PC-3 (cell line): ENCODE measurements at regions not wholly inside any gene's neighbourhood (a gene's known extent, or its start where the extent isn't known, plus 50 kb on each side); places are given as distances from the start of the nearest gene placed in this dataset.

Experiments
- ATAC-seq: fragments of 200-7000 bp; cut with Tn5 transposase; 2 replicates; pipeline ENCODE4 v1.9.1; 2020; ENCODE audit warnings: mild to moderate bottlenecking, moderate library complexity
- BruUV-seq: library from RNA; stranded (reverse); fragments of 400-500 nt; replicated peaks from 2 replicates; lab custom pipeline; 2021; lab: Mats Ljungman, UMichigan
- CTCF ChIA-PET: fragments of 300-600 bp; sonication (Branson Sonifier 250); formaldehyde crosslinking; loops from one replicate; lab custom pipeline; 2022; ENCODE audit warnings: antibody characterized with exemption; lab: Charles Lee
- POLR2A ChIA-PET: fragments of 300-600 bp; sonication (Branson Sonifier 250); formaldehyde crosslinking; loops from one replicate; lab custom pipeline; 2022; ENCODE audit warnings: antibody characterized with exemption; ENCODE audit not compliant: unreplicated experiment; lab: Charles Lee
- DNase-seq: peaks from one replicate; pipeline ENCODE4 v3.0.0-alpha.2; 2015
- H2AFZ ChIP-seq: fragments of 300-600 bp; sonication (generic); 2 replicates; pipeline ENCODE4 v1.6.0; 2016; ENCODE audit warnings: antibody characterized with exemption, low read length
- H3F3A ChIP-seq: fragments of 300-600 bp; sonication (generic); one replicate; pipeline ENCODE4 v1.6.0; 2017; ENCODE audit warnings: antibody characterized with exemption, low read length, control low read depth, mild to moderate bottlenecking; ENCODE audit not compliant: unreplicated experiment
- H3K27ac ChIP-seq: fragments of 300-600 bp; sonication (generic); 2 replicates; pipeline ENCODE4 v1.5.1; 2016; ENCODE audit warnings: mild to moderate bottlenecking, low read length
- H3K27me3 ChIP-seq: fragments of 300-600 bp; sonication (generic); 2 replicates; pipeline ENCODE4 v1.6.1; 2016; ENCODE audit warnings: low read length, mixed read lengths
- H3K36me3 ChIP-seq: fragments of 300-600 bp; sonication (generic); 2 replicates; pipeline ENCODE4 v1.6.1; 2016; ENCODE audit warnings: low read depth, mixed run types, low read length, mixed read lengths
- H3K4me1 ChIP-seq: fragments of 300-600 bp; sonication (generic); 2 replicates; pipeline ENCODE4 v1.5.1; 2016; ENCODE audit warnings: low read length; ENCODE audit not compliant: insufficient read depth
- H3K4me2 ChIP-seq: fragments of 300-600 bp; sonication (generic); 2 replicates; pipeline ENCODE4 v1.6.0; 2016; ENCODE audit warnings: low read length
- H3K4me3 ChIP-seq: fragments of 300-600 bp; sonication (generic); 2 replicates; pipeline ENCODE4 v1.5.1; 2016; ENCODE audit warnings: mild to moderate bottlenecking, low read length, mixed read lengths
- H3K79me2 ChIP-seq: fragments of 300-600 bp; sonication (generic); 2 replicates; pipeline ENCODE4 v1.6.1; 2017; ENCODE audit warnings: low read length, mixed read lengths
- H3K9ac ChIP-seq: fragments of 300-600 bp; sonication (generic); 2 replicates; pipeline ENCODE4 v1.6.0; 2016; ENCODE audit warnings: mild to moderate bottlenecking, low read length
- H3K9me2 ChIP-seq: fragments of 300-600 bp; sonication (generic); replicated peaks from 2 replicates; pipeline ENCODE4 v1.6.1; 2016; ENCODE audit warnings: mixed run types, low read length, mixed read lengths
- H3K9me3 ChIP-seq: fragments of 300-600 bp; sonication (generic); 2 replicates; pipeline ENCODE4 v1.6.1; 2016; ENCODE audit warnings: low read length, mixed read lengths
- H4K20me1 ChIP-seq: fragments of 300-600 bp; sonication (generic); 2 replicates; pipeline ENCODE4 v1.6.1; 2016; ENCODE audit warnings: low read length, mixed read lengths
- EZH2 ChIP-seq: fragments of 300-600 bp; sonication (generic); IDR thresholded peaks from one replicate; pipeline ENCODE4 v1.6.1; 2017; ENCODE audit warnings: antibody characterized with exemption, mild to moderate bottlenecking, low read length; ENCODE audit not compliant: unreplicated experiment
- EZH2phosphoT487 ChIP-seq: fragments of 300-600 bp; sonication (generic); IDR thresholded peaks from 2 replicates; pipeline ENCODE4 v1.6.1; 2018; ENCODE audit warnings: mild to moderate bottlenecking, antibody characterized with exemption, low read length, borderline replicate concordance
- intact Hi-C: fragments of 100-400 bp; cut with micrococcal nuclease; formaldehyde crosslinking; loops from 2 replicates; pipeline ENCODE4 v1.9.0; 2023
- TF ChIP-seq, protein P1 (sequence below): fragments of 300-600 bp; sonication (generic); conservative IDR thresholded peaks from 2 replicates; pipeline ENCODE4 v1.5.1; 2017; ENCODE audit warnings: antibody characterized with exemption, low read depth, mild to moderate bottlenecking, low read length

DNA sequence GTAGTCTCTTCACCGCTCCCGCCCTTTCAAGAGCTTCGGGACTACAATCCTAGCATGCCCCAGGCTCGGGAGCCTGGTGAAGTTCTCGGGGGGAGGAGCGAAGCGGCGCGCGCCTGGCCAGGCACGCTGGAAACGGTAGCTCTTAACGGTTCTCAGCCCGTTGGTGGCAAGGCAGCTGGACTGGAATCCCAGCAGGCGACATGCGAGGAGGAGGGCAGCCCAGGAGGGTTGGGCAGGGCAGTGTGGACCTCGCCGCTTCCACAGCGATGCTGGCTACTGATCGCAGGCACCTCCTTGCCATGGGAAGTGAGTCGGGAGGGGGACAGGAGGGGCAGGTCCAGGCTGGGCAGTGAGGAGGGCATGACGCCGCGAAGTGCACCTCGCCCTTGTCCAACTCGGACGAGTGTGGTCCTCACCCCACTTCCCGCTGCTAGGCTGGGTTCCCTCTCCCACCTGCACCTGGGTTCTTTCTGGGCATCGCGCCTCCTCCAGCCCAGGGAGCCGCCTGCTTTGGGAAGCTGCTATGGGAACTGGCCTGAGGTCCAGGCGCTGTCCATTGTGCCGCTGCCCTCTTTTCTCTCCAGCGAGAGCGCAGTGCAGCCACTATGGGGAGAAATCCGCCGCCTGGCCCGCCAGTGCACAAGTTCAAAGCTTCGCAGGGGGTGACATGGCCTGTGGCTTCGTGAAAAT lies 367.8 kb upstream of the NUPR2 start:
- DNase-seq = no peak
- TF ChIP-seq EZH2 (no peak), EZH2phosphoT487 (no peak)
- TF ChIP-seq, protein P1, sequence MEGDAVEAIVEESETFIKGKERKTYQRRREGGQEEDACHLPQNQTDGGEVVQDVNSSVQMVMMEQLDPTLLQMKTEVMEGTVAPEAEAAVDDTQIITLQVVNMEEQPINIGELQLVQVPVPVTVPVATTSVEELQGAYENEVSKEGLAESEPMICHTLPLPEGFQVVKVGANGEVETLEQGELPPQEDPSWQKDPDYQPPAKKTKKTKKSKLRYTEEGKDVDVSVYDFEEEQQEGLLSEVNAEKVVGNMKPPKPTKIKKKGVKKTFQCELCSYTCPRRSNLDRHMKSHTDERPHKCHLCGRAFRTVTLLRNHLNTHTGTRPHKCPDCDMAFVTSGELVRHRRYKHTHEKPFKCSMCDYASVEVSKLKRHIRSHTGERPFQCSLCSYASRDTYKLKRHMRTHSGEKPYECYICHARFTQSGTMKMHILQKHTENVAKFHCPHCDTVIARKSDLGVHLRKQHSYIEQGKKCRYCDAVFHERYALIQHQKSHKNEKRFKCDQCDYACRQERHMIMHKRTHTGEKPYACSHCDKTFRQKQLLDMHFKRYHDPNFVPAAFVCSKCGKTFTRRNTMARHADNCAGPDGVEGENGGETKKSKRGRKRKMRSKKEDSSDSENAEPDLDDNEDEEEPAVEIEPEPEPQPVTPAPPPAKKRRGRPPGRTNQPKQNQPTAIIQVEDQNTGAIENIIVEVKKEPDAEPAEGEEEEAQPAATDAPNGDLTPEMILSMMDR = no peak

DNA sequence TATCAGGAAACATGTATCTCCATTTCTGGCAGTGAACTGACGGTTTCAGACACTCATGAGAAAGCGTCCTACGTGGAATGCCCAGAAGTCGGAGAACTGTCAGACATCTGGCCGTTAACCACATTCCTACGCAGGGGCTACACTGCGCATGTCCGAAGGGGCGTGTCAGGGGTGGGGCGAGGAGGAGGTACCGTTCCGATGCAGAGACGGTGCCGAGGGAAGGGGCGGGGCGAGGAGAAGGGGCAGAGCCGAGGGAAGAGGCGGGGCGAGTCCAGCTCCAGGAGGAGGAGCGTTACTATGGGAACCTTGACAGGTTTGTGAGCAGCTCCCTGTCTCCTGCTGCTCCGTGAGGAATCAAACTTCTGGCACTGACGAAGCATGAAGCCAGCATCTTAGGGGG lies 366.9 kb upstream of the NUPR2 start:
- Histone ChIP-seq H3K4me2 (no peak overlapping the region), H4K20me1 (no peaks in the 10 kb centered on the region), H3K36me3 (no peaks in the 10 kb centered on the region), H3K27ac (no peak overlapping the region), H3K4me1 (no peaks in the 10 kb centered on the region), H3K9ac (no peak overlapping the region), H2AFZ (no peak overlapping the region), H3K4me3 (no peak overlapping the region), H3K27me3 (no peaks in the 10 kb centered on the region), H3K9me3 (peaks cover 11% of the 10 kb centered on the region; the same call in 1 of the 2 replicates), H3K9me2 (no peaks in the 10 kb centered on the region), H3F3A (no peaks in the 10 kb centered on the region), H3K79me2 (no peaks in the 10 kb centered on the region)
- TF ChIP-seq EZH2phosphoT487 (no peak), EZH2 (no peak)
- TF ChIP-seq, protein P1 = no peak
- ChIA-PET CTCF (no interaction called here), POLR2A (no interaction called here)
- no peak for ATAC-seq
- intact Hi-C loops = no loop called here
- DNase-seq = no peak
- no TSS peak for BruUV-seq

More for the DNA sequence above, 367.8 kb upstream of the NUPR2 start:
- Histone ChIP-seq H4K20me1 (no peaks in the 10 kb centered on the region), H3K4me1 (no peaks in the 10 kb centered on the region), H3K9ac (no peak overlapping the region), H3K79me2 (no peaks in the 10 kb centered on the region), H2AFZ (no peak overlapping the region), H3K27me3 (no peaks in the 10 kb centered on the region), H3K9me2 (no peaks in the 10 kb centered on the region), H3K27ac (no peak overlapping the region), H3K4me3 (no peak overlapping the region), H3K9me3 (peaks cover 11% of the 10 kb centered on the region; the same call in 1 of the 2 replicates), H3F3A (no peaks in the 10 kb centered on the region), H3K36me3 (no peaks in the 10 kb centered on the region), H3K4me2 (no peak overlapping the region)
- ChIA-PET CTCF (no interaction called here), POLR2A (no interaction called here)
- intact Hi-C loops = no loop called here
- BruUV-seq = no TSS peak
- no peak for ATAC-seq

DNA sequence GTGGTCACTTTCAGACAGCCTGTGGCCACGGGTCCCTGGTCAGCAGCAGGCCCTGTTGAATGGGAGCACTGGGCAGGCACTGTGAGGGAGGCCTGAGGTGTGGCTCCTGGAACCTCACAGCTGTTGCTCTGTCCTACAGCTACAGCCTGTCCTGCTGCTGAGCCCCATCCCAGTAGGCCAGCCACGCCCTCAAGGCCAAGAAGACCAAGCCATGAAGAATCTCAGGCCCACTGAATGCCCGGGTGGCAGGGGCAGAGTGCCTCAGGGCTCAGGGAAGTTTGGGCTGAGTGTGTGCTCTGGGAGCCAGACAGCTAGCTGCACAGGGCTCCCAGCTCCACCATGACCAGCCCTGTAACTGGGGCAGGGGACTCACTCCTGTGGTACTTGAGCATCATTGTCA lies 363.5 kb upstream of the NUPR2 start:
- Histone ChIP-seq H3K27ac (no peak overlapping the region), H3F3A (no peaks in the 10 kb centered on the region), H2AFZ (no peak overlapping the region), H3K4me1 (no peaks in the 10 kb centered on the region), H3K27me3 (no peaks in the 10 kb centered on the region), H3K79me2 (no peaks in the 10 kb centered on the region), H3K9me2 (no peaks in the 10 kb centered on the region), H3K4me2 (no peak overlapping the region), H3K36me3 (no peaks in the 10 kb centered on the region), H3K9me3 (peaks cover 14% of the 10 kb centered on the region; the same call in 1 of the 2 replicates), H3K4me3 (no peak overlapping the region), H4K20me1 (no peaks in the 10 kb centered on the region), H3K9ac (no peak overlapping the region)
- intact Hi-C loops = no loop called here
- no peak for DNase-seq
- ATAC-seq = no peak
- TF ChIP-seq EZH2 = no peak
- no peak for TF ChIP-seq EZH2phosphoT487
- TF ChIP-seq, protein P1 = no peak
- ChIA-PET CTCF (no interaction called here), POLR2A (no interaction called here)
- BruUV-seq = no TSS peak
